Fibroblast of lung (primary cell): ENCODE measurements at regions not wholly inside any gene's neighbourhood (a gene's known extent, or its start where the extent isn't known, plus 50 kb on each side); places are given as distances from the start of the nearest gene placed in this dataset.

Experiments used
- CTCF ChIP-seq, 2 donors: IDR thresholded peaks in 1 of 2; conservative IDR thresholded peaks in 1 of 2; 1 replicate in 1 of 2; 2 replicates in 1 of 2; pipeline ENCODE4 v1.5.1; 2011 to 2012; ENCODE audit warnings: low read length in 2 of 2, control low read depth in 1 of 2, inconsistent platforms in 1 of 2, low read depth in 1 of 2, mild to moderate bottlenecking in 1 of 2
- EZH2 ChIP-seq: IDR thresholded peaks from 2 replicates; pipeline ENCODE4 v1.5.1; 2012; ENCODE audit warnings: low read length, control low read depth, mild to moderate bottlenecking; ENCODE audit errors: missing control alignments

- no peak for TF ChIP-seq CTCF (conservative IDR thresholded peaks at IDR 0.05 in 1 of 2, IDR thresholded peaks at IDR 0.05 in 1 of 2; ENCODE audit: low read depth in 1 of 2, low read length in 2 of 2)
- TF ChIP-seq EZH2 = no peak
Observed at GRCh38 chr18:10018289-10018688, 104.5 kb downstream of the VAPA start.
